SU-DHL-6 (cell line): ENCODE measurements at regions not wholly inside any gene's neighbourhood (a gene's known extent, or its start where the extent isn't known, plus 50 kb on each side); places are given as distances from the start of the nearest gene placed in this dataset.

Experiments used
- H2AFZ ChIP-seq: fragments of 200-600 bp; sonication (generic); 2 replicates; pipeline ENCODE4 v1.6.1; 2014; ENCODE audit warnings: low read depth, mild to moderate bottlenecking, moderate library complexity, mixed read lengths, antibody characterized with exemption, low read length; ENCODE audit not compliant: severe bottlenecking
- H3F3A ChIP-seq: fragments of 200-600 bp; shearing (Covaris generic); 2 replicates; pipeline ENCODE4 v1.6.0; 2016; ENCODE audit warnings: antibody characterized with exemption, mild to moderate bottlenecking; ENCODE audit not compliant: insufficient read depth
- H3K27ac ChIP-seq: fragments of 200-600 bp; sonication (generic); 2 replicates; pipeline ENCODE4 v1.5.1; 2016; ENCODE audit warnings: low read depth, mild to moderate bottlenecking, low read length, moderate library complexity, mixed read lengths
- H3K27me3 ChIP-seq: fragments of 200-600 bp; sonication (generic), shearing (Covaris generic); 2 replicates; pipeline ENCODE4 v1.6.0; 2014; ENCODE audit warnings: mild to moderate bottlenecking, low read length
- H3K36me3 ChIP-seq: fragments of 200-600 bp; sonication (generic); 2 replicates; pipeline ENCODE4 v1.6.1; 2014; ENCODE audit warnings: mild to moderate bottlenecking, low read length, mixed read lengths
- H3K4me2 ChIP-seq: fragments of 300-600, 200-600 bp; shearing (Covaris generic), sonication (generic); 2 replicates; pipeline ENCODE4 v1.6.0; 2014; ENCODE audit warnings: low read length, low read depth, mild to moderate bottlenecking; ENCODE audit not compliant: poor library complexity, severe bottlenecking
- H3K4me3 ChIP-seq: fragments of 200-600 bp; sonication (generic); 2 replicates; pipeline ENCODE4 v1.5.1; 2014; ENCODE audit warnings: antibody characterized with exemption, low read length, mild to moderate bottlenecking, mixed read lengths; ENCODE audit not compliant: insufficient read depth, poor library complexity, severe bottlenecking
- H3K79me2 ChIP-seq: fragments of 200-600 bp; sonication (generic); 2 replicates; pipeline ENCODE4 v1.6.1; 2014; ENCODE audit warnings: mild to moderate bottlenecking, low read length, moderate library complexity; ENCODE audit not compliant: insufficient read depth
- H3K9ac ChIP-seq: fragments of 200-600 bp; sonication (generic); 2 replicates; pipeline ENCODE4 v1.7.0; 2014; ENCODE audit warnings: mild to moderate bottlenecking, low read length
- H3K9me2 ChIP-seq: fragments of 200-600 bp; sonication (generic); replicated peaks from 2 replicates; pipeline ENCODE4 v1.6.1; 2014; ENCODE audit warnings: low read length; ENCODE audit not compliant: insufficient read depth
- H3K9me3 ChIP-seq: fragments of 200-600 bp; sonication (generic); 2 replicates; pipeline ENCODE4 v1.6.1; 2014; ENCODE audit warnings: low read length, mixed read lengths; ENCODE audit not compliant: insufficient read depth
- H4K20me1 ChIP-seq: fragments of 200-600 bp; sonication (generic); 2 replicates; pipeline ENCODE4 v1.6.1; 2014; ENCODE audit warnings: low read depth, mild to moderate bottlenecking, antibody characterized with exemption, low read length, moderate library complexity, mixed read lengths
- CTCF ChIP-seq: fragments of 200-600 bp; sonication (generic); IDR thresholded peaks from one replicate; pipeline ENCODE4 v1.5.1; 2017; ENCODE audit warnings: antibody characterized with exemption, mild to moderate bottlenecking, low read length, moderate library complexity; ENCODE audit not compliant: insufficient read depth, poor library complexity, severe bottlenecking
- EZH2phosphoT487 ChIP-seq: fragments of 200-600 bp; sonication (generic), shearing (Covaris generic); conservative IDR thresholded peaks from 2 replicates; pipeline ENCODE4 v1.6.1; 2018; ENCODE audit warnings: mild to moderate bottlenecking, antibody characterized with exemption, low read length, moderate library complexity, mixed read lengths

GRCh38 chr12:73330584-73331351, 1058.6 kb downstream of the TRHDE start:
- Histone ChIP-seq H3K27me3 (no peaks in the 10 kb centered on the region), H3K4me2 (no peak overlapping the region), H3K9me3 (no peaks in the 10 kb centered on the region), H3K36me3 (no peaks in the 10 kb centered on the region), H3K79me2 (no peaks in the 10 kb centered on the region), H3K9ac (no peak overlapping the region), H3K9me2 (no peaks in the 10 kb centered on the region), H3K27ac (no peak overlapping the region), H3K4me3 (no peak overlapping the region), H4K20me1 (no peaks in the 10 kb centered on the region), H2AFZ (no peak overlapping the region), H3F3A (no peaks in the 10 kb centered on the region)
- TF ChIP-seq EZH2phosphoT487 (no peak), CTCF (no peak)

- no peaks in the 10 kb centered on the region for H3K9me3 ChIP-seq
- TF ChIP-seq EZH2phosphoT487 (no peak), CTCF (no peak)
- no peaks in the 10 kb centered on the region for H3K9me2 ChIP-seq
- H3K4me3 ChIP-seq, result no peak overlapping the region
- H3K9ac ChIP-seq, result no peak overlapping the region
- H2AFZ ChIP-seq, result no peak overlapping the region
- H3K27ac ChIP-seq, result no peak overlapping the region
- H3K27me3 ChIP-seq, result no peaks in the 10 kb centered on the region
- no peaks in the 10 kb centered on the region for H3K36me3 ChIP-seq
- H3F3A ChIP-seq, result no peaks in the 10 kb centered on the region
- H3K79me2 ChIP-seq, result no peaks in the 10 kb centered on the region
- H3K4me2 ChIP-seq, result no peak overlapping the region
- no peaks in the 10 kb centered on the region for H4K20me1 ChIP-seq
Measured at GRCh38 chr12:73341559-73342247, 1069.5 kb downstream of the TRHDE start.

DNA sequence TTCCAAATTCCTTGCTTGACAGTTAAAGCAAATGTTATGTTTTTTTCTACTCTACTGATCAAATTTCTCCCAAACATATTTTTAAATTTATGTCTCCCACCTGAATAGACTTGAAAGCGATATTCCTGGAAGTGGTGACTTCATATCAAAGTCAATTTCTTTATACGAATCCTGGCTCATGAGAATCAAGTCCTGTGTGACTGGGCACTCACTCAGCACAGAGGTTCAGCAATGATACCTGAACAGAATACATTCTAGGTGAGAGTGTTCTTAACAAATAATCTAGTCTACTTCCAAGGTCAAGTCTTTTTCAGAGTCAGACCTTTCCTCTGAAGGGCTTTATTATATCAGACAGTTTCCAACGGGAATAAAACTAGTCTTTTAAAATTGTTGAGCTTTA, 1070.6 kb downstream of the TRHDE start:
- no peak overlapping the region for H3K4me2 ChIP-seq
- H3K9me3 ChIP-seq, result no peaks in the 10 kb centered on the region
- H3K79me2 ChIP-seq, result no peaks in the 10 kb centered on the region
- no peaks in the 10 kb centered on the region for H4K20me1 ChIP-seq
- no peaks in the 10 kb centered on the region for H3K27me3 ChIP-seq
- H3K27ac ChIP-seq, result no peak overlapping the region
- H3K9me2 ChIP-seq, result no peaks in the 10 kb centered on the region
- H3K9ac ChIP-seq, result no peak overlapping the region
- no peaks in the 10 kb centered on the region for H3K36me3 ChIP-seq
- TF ChIP-seq CTCF (no peak), EZH2phosphoT487 (no peak)
- no peak overlapping the region for H2AFZ ChIP-seq
- no peak overlapping the region for H3K4me3 ChIP-seq
- no peaks in the 10 kb centered on the region for H3F3A ChIP-seq
